HepG2 (cell line): ENCODE measurements at regions not wholly inside any gene's neighbourhood (a gene's known extent, or its start where the extent isn't known, plus 50 kb on each side); places are given as distances from the start of the nearest gene placed in this dataset.

ENCODE experiments used
- ATAC-seq: fragments of 200-7000 bp; cut with Tn5 transposase; 3 replicates; pipeline ENCODE4 v1.9.1; 2020; ENCODE audit warnings: mild to moderate bottlenecking, moderate library complexity
- BruUV-seq: library from RNA; stranded (reverse); fragments of 400-500 nt; replicated peaks from 2 replicates; lab custom pipeline; 2021; lab: Mats Ljungman, UMichigan
- CTCF ChIA-PET: fragments of 300-600 bp; formaldehyde crosslinking; extraction: SDS; loops from one replicate; lab custom pipeline; 2021; ENCODE audit warnings: low total read pairs, inconsistent platforms, low intra/inter-chr PET ratio; lab: Yijun Ruan, JAX
- POLR2A ChIA-PET: fragments of 350-600 bp; sonication (Branson Sonifier 250); formaldehyde crosslinking; loops from one replicate; lab custom pipeline; 2020; ENCODE audit warnings: antibody characterized with exemption, inconsistent platforms; lab: Yijun Ruan, JAX
- DNase-seq: peaks from one replicate; pipeline ENCODE4 v3.0.0-alpha.2; 2015; ENCODE audit warnings: low spot score
- FAIRE-seq: peaks from 3 replicates; lab custom pipeline; 2011; peaks lifted over from hg19 to GRCh38; lab: Jason Lieb, UNC
- H2AFZ ChIP-seq: one replicate; pipeline ENCODE4 v1.6.1; 2011; ENCODE audit warnings: low read length, inconsistent platforms
- H3K27ac ChIP-seq: fragments of 300-600 bp; 3 replicates; pipeline ENCODE4 v1.8.0; 2011; ENCODE audit warnings: mixed run types, mild to moderate bottlenecking, mixed read lengths, low read length, inconsistent platforms; ENCODE audit not compliant: insufficient read depth; ENCODE audit errors: extremely low read length
- H3K27me3 ChIP-seq, 2 experiments: fragments of 200-600 bp in 1 of 2; 2 replicates in 1 of 2; 3 replicates in 1 of 2; pipeline versions ENCODE4 v1.6.0 to v1.8.0; 2011; ENCODE audit warnings: low read length in 2 of 2, mild to moderate bottlenecking in 2 of 2, moderate library complexity in 2 of 2, inconsistent platforms in 1 of 2; ENCODE audit not compliant: insufficient read depth in 2 of 2, control insufficient read depth in 1 of 2
- H3K36me3 ChIP-seq, 2 experiments: fragments of 200-600 bp in 1 of 2; replicated peaks in 1 of 2; 2 replicates in 1 of 2; 3 replicates in 1 of 2; pipeline versions ENCODE4 v1.5.1 to v1.8.0; 2011; ENCODE audit warnings: low read length in 2 of 2, inconsistent platforms in 1 of 2; ENCODE audit not compliant: insufficient read depth in 2 of 2, control insufficient read depth in 1 of 2
- H3K4me1 ChIP-seq: 2 replicates; pipeline ENCODE4 v1.5.1; 2012; ENCODE audit warnings: low read length, inconsistent platforms; ENCODE audit not compliant: insufficient read depth
- H3K4me2 ChIP-seq: 2 replicates; pipeline ENCODE4 v1.6.0; 2011; ENCODE audit warnings: low read depth, low read length, inconsistent platforms
- H3K4me3 ChIP-seq, 3 experiments: fragments of 200-600 bp in 1 of 3; sonication (generic), shearing (Covaris generic) in 1 of 3; replicated peaks in 1 of 3; 2 replicates each; pipeline ENCODE4 v1.5.1; 2011 to 2016; ENCODE audit warnings: low read length in 3 of 3, inconsistent platforms in 2 of 3, low read depth in 2 of 3, mild to moderate bottlenecking in 2 of 3, control low read depth in 1 of 3, mixed read lengths in 1 of 3; ENCODE audit not compliant: insufficient read depth in 1 of 3
- H3K79me2 ChIP-seq: one replicate; pipeline ENCODE4 v1.6.1; 2011; ENCODE audit warnings: low read length, inconsistent platforms; ENCODE audit not compliant: insufficient read depth
- H3K9ac ChIP-seq: 2 replicates; pipeline ENCODE4 v1.6.0; 2011; ENCODE audit warnings: mild to moderate bottlenecking, low read depth, low read length, inconsistent platforms; ENCODE audit not compliant: insufficient read depth
- H3K9me3 ChIP-seq: 2 replicates; pipeline ENCODE4 v1.5.1; 2012; ENCODE audit warnings: mild to moderate bottlenecking, low read length
- H4K20me1 ChIP-seq: 2 replicates; pipeline ENCODE4 v1.6.0; 2011; ENCODE audit warnings: inconsistent platforms, mild to moderate bottlenecking, low read length, moderate library complexity; ENCODE audit not compliant: insufficient read depth
- AKAP8 ChIP-seq: sonication (generic); formaldehyde crosslinking; IDR thresholded peaks from 2 replicates; pipeline ENCODE4 v1.5.1; 2020; ENCODE audit warnings: mild to moderate bottlenecking, missing genetic modification reagents
- GABPB1 ChIP-seq: IDR thresholded peaks from 2 replicates; pipeline ENCODE4 v1.6.1; 2016; ENCODE audit warnings: mild to moderate bottlenecking, missing genetic modification reagents, moderate library complexity, missing compliant biosample characterization
- KLF13 ChIP-seq: sonication (generic); formaldehyde crosslinking; IDR thresholded peaks from 2 replicates; pipeline ENCODE4 v1.4.0; 2020; ENCODE audit warnings: mild to moderate bottlenecking, missing genetic modification reagents
- NCOA2 ChIP-seq: sonication (generic); formaldehyde crosslinking; IDR thresholded peaks from 2 replicates; pipeline ENCODE4 v1.8.0; 2022; ENCODE audit warnings: inconsistent platforms
- RELA ChIP-seq: sonication (generic); formaldehyde crosslinking; IDR thresholded peaks from 2 replicates; pipeline ENCODE4 v1.4.0; 2020; ENCODE audit warnings: missing genetic modification reagents
- SOX6 ChIP-seq, 2 experiments: fragments of 450-650 bp in 1 of 2; sonication (generic) in 1 of 2; formaldehyde crosslinking in 1 of 2; IDR thresholded peaks; 2 replicates each; pipeline versions ENCODE4 v1.4.0 to v1.6.1; 2017 to 2020; ENCODE audit warnings: antibody characterized with exemption in 1 of 2, mild to moderate bottlenecking in 1 of 2, missing genetic modification reagents in 1 of 2
- SRSF1 ChIP-seq: fragments of 200-400 bp; formaldehyde crosslinking; optimal IDR thresholded peaks from 2 replicates; pipeline ENCODE3; 2017; ENCODE audit warnings: mild to moderate bottlenecking, low read depth, low read length, moderate library complexity
- SRSF4 ChIP-seq: fragments of 200-400 bp; formaldehyde crosslinking; IDR thresholded peaks from one replicate; pipeline ENCODE4 v1.6.1; 2018; ENCODE audit warnings: mild to moderate bottlenecking, low read depth, low read length, moderate library complexity; ENCODE audit not compliant: poor library complexity, severe bottlenecking
- ZBTB3 ChIP-seq: sonication (generic); formaldehyde crosslinking; IDR thresholded peaks from 2 replicates; pipeline ENCODE4 v1.4.0; 2020; ENCODE audit warnings: low read depth, mild to moderate bottlenecking, moderate library complexity, missing genetic modification reagents, borderline replicate concordance
- ZNF530 ChIP-seq: sonication (generic); formaldehyde crosslinking; IDR thresholded peaks from 2 replicates; pipeline ENCODE4 v1.5.0; 2020; ENCODE audit warnings: low read depth, mild to moderate bottlenecking, missing genetic modification reagents
- ZNF562 ChIP-seq: sonication (generic); formaldehyde crosslinking; IDR thresholded peaks from 2 replicates; pipeline ENCODE4 v1.8.0; 2022; ENCODE audit warnings: missing genetic modification reagents, borderline replicate concordance
- ZNF616 ChIP-seq: sonication (generic); formaldehyde crosslinking; IDR thresholded peaks from 2 replicates; pipeline ENCODE4 v1.5.0; 2020; ENCODE audit warnings: low read depth, mild to moderate bottlenecking, missing genetic modification reagents
- WGBS: methylation state at CpG from one replicate; pipeline ENCODE4 v1.1.6; 2017; ENCODE audit warnings: low lambda C conversion rate; 5-methylcytosine and 5-hydroxymethylcytosine counted together
- in situ Hi-C: cut with HindIII; loops from 2 replicates; pipeline ENCODE4 v1.10.0; 2017; ENCODE audit warnings: low pct_unique_long_range_greater_than_20kb; ENCODE audit not compliant: extremely low pct_ligation_motif_present
- intact Hi-C: fragments of 100-400 bp; cut with micrococcal nuclease; formaldehyde crosslinking; loops from one replicate; pipeline ENCODE4 v1.10.0; 2022; ENCODE audit not compliant: unreplicated experiment

DNA sequence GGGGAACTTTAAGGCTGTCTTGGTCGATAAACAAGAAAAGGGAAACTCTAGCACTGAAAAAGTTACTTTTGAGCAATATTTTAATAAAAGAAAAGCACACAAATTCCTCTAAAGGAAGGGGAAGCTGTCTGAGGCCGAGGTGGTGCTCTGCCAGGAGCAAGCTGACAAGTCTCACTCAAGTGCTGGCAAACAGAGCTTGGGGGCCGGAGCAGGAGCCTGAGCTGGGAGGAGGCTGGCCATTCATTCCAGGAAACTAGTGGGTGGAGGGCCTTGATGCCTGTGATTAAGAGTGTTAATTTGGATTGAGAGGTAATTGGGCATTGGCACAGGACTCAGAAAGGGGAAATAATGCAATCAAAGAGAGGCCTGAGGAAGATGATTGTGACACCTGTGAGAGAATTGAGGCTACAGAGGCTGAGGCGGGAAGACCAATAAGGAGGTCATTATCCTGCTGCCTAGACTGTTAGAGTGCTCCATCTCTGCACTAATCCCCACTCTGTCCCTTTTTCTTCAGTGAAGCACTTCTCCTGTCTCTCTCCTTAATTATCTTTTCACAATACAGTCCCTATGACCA lies 154.9 kb upstream of the COL1A2 start:
- Histone ChIP-seq H2AFZ (no peak overlapping the region), H3K36me3 (no peaks in the 10 kb centered on the region), H4K20me1 (no peaks in the 10 kb centered on the region), H3K4me2 (no peak overlapping the region), H3K4me1 (no peaks in the 10 kb centered on the region), H3K9ac (no peak overlapping the region), H3K27ac (no peak overlapping the region), H3K79me2 (no peaks in the 10 kb centered on the region), H3K4me3 (no peak overlapping the region), H3K27me3 (no peaks in the 10 kb centered on the region), H3K9me3 (no peaks in the 10 kb centered on the region)
- FAIRE-seq, result no peak
- no TSS peak for BruUV-seq
- WGBS, result 4% methylated on average over 4 of the region's 4 CpGs
- in situ Hi-C loops (no loop called here), intact Hi-C loops (no loop called here)
- TF ChIP-seq SRSF1, result no peak
- TF ChIP-seq AKAP8 (CRISPR knock-in tag), result no peak
- TF ChIP-seq SOX6 (IDR thresholded peaks at IDR 0.05), result no peak
- TF ChIP-seq SOX6 (CRISPR knock-in tag; IDR thresholded peaks at IDR 0.05), result no peak
- TF ChIP-seq KLF13 (CRISPR knock-in tag), result no peak
- no peak for TF ChIP-seq ZNF562 (CRISPR knock-in tag)
- TF ChIP-seq ZNF530 (CRISPR knock-in tag), result no peak
- no peak for TF ChIP-seq RELA (CRISPR knock-in tag)
- no peak for TF ChIP-seq ZNF616 (CRISPR knock-in tag)
- no peak for TF ChIP-seq GABPB1
- no peak for TF ChIP-seq ZBTB3 (CRISPR knock-in tag)
- TF ChIP-seq NCOA2, result no peak
- TF ChIP-seq SRSF4, result no peak
- CTCF ChIA-PET, result no interaction called here
- no peak for DNase-seq
- ATAC-seq, result no peak
- POLR2A ChIA-PET, result no interaction called here
